ENCODE measurements at regions not wholly inside any gene's neighbourhood (a gene's known extent, or its start where the extent isn't known, plus 50 kb on each side); places are given as distances from the start of the nearest gene placed in this dataset.

GRCh38 chr10:45211576-45211975, 103.8 kb downstream of the OR13A1 start:
- TF ChIP-seq CREB1 (IDR thresholded peaks at IDR 0.05; ENCODE audit: low read depth), result no peak
- TF ChIP-seq CEBPB (IDR thresholded peaks at IDR 0.05), result no peak
- no peak for TF ChIP-seq RAD21 (IDR thresholded peaks at IDR 0.05; ENCODE audit: low read depth)
- no peak for TF ChIP-seq NFIC (IDR thresholded peaks at IDR 0.05)
- no peak for TF ChIP-seq EP300 (IDR thresholded peaks at IDR 0.05; ENCODE audit: borderline replicate concordance)
- no peak for TF ChIP-seq REST (IDR thresholded peaks at IDR 0.05; ENCODE audit: low read depth)
- no peak for TF ChIP-seq TAF1 (IDR thresholded peaks at IDR 0.05; ENCODE audit: low read depth)
- TF ChIP-seq EGR1 (IDR thresholded peaks at IDR 0.05), result no peak
- no peak for TF ChIP-seq FOXM1 (IDR thresholded peaks at IDR 0.05; ENCODE audit: borderline replicate concordance, low read depth)
- no peak for TF ChIP-seq TCF12 (IDR thresholded peaks at IDR 0.05; ENCODE audit: low read depth)
- TF ChIP-seq YY1 (IDR thresholded peaks at IDR 0.05; ENCODE audit: low read depth), result no peak
- TF ChIP-seq MAX (IDR thresholded peaks at IDR 0.05), result no peak

All from Ishikawa (cell line).